Activated effector memory CD4-positive, alpha-beta T cell treated with Interleukin-2 at 50 U/mL for 16 hours (primary cell): ENCODE measurements at regions not wholly inside any gene's neighbourhood (a gene's known extent, or its start where the extent isn't known, plus 50 kb on each side); places are given as distances from the start of the nearest gene placed in this dataset.
"Not testable (repeated sequence)": the region's sequence is repeated elsewhere in the genome, so short reads cannot be mapped to it uniquely, and the experiment has no call there.

ENCODE experiments used
- DNase-seq: peaks from one replicate; pipeline ENCODE4 v3.0.0-alpha.2; 2020

DNA sequence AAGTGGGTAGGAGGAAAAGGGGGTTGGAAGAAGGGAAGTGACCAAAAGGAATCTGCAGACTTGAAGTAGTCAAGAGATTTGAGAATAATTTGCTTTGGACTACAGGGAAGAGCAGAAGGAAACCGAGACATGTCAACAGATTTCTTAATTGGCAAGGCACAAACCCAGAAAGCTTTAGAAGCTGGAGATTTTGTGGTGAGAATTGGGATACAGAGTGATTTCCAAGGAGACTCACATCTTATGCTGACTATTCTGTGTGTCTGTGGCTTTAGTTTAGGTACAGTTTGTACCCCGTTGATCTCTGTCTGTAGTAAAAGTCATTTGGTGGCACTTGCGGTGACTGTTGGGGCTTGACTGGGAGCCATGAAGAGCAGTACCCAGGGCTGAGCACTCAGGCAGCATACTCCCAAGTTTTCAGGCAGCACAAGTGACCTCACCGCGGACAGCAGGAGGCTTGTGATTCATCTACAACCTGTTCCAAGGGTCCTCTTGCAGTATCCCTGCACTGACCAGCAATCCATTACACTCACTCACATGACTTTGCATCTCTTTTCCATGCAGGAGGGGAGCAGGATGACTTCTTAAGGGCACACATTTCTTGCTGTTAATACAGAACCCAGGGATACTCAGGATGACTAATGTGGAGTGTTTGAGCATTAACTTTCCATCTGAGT, 97.1 kb upstream of the TNP1 start:
- DNase-seq: no peak

DNA sequence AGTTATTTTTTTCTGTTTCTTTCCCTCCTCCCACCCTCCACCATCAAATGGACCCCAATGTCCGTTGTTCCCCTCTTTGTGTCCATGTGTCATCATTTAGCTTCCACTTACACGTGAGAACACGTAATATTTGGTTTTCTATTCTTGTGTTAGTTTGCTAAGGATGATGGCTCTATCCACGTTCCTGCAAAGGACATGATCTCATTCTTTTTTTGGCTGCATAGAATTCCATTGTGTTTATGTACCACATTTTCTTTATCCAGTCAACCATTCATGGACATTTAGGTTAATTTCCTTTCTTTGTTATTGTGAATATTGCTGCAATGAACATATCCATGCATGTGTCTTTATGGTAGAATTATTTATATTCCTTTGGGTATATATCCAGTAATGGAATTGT, 91.3 kb upstream of the TNP1 start:
- no peak for DNase-seq

DNA sequence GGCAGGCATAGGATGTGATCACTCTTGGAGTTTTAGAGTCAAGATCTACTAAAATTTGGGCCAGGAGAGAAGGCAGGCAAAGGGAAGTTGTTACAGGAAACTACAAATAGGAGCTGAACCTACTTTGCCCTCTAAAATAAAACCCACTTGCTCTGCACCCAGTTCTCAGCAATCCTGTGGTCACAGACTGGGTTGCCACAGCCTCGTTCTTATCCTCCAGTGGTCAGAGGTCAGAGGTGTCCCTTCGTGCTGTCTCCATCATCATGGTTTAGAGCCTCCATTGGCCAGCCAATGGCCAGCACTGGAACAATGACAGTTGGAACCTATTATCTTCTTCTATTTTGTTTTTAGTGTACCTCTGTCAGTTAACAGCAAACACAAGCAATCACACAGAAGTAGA, 90.7 kb upstream of the TNP1 start:
- no peak for DNase-seq

DNA sequence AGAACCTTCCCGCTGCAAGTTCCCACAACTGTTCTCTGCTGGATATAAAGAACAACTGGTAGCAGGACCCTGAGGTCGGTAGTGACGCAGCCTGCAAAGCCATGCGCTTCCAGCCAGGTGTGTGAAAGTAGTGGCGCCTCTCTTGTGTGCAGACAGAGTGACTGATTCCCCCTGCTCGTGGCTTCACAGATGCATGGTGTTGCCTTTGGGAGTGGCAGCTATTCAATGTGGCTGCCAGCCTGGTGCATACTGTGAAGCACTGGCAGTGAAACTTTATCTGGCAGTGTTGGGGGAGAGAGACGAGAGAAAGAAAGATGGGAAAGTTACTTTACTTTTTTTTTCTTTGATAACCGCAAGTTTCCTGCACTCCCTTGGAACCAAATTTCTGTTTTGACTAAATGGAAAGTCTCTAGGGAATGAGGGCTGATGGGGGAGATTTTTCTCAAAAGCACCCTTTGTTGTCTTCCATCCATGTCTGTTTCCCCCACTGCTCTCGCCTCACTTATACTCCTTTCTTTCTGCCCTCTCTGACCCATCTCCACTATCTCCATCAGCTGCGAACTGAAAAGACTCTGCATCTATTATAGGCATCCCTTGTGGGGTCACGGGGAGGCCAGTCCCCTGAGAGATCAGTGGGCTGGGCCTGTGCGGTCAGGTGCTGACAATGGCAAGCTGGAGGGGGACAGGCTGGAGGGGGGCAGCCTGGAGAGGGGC, 90.0 kb upstream of the TNP1 start:
- no peak for DNase-seq

DNA sequence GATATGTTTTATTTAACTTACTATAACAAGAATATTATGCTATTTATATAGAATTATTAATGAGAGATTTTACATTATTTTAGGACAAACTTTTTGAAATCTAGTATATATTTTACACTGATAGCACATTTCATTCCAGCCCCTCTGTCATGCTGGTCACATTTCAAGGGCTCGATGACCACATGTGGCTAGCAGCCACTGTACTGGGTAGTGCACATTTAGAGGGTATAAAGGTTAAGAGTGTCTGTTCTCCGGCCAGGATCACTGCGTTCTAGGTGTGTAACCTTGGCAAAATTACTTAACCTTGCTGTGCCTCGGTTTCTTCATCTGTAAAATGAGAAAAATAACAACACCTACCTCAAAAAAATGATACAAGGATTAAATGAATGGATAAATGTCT, 87.2 kb upstream of the TNP1 start:
- DNase-seq: no peak

DNA sequence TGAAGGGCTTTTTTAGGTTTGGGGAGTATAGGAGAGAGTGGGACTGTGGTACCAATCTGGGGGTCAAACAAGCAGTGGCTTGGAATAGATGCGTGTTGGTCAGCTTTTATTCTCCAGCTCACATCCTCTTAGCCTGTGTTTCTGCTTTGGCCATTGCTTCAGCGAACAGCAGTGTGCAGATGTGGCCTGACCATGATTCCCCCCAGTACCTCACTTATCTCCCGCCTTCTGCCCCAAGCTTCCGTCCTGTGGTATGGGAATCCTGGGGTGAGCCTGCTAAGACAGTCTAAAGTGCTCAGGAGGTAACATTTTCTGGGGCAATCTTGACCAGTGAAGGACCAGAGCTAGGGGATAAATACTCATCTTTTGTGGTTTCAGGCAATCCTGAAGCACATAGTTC, 84.9 kb upstream of the TNP1 start:
- DNase-seq: no peak

DNA sequence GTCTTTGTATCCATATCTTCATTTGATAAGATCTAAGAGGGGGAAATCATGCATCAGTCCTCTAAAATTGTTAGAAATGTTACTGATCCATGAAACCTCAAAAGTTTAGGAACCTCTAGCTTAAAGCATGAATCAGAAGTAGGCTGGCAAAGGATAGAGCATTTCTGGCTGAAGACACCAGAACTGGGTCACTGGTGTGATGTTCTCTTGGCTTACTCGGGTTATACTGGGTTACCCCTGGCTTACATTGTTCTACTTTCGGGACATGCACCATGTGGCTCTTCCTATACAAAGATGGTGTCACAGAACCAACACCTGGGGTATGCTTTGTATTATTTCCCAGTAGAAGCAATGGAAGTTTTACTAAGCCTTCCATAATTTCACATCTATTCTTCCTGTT, 83.2 kb upstream of the TNP1 start:
- DNase-seq: no peak

DNA sequence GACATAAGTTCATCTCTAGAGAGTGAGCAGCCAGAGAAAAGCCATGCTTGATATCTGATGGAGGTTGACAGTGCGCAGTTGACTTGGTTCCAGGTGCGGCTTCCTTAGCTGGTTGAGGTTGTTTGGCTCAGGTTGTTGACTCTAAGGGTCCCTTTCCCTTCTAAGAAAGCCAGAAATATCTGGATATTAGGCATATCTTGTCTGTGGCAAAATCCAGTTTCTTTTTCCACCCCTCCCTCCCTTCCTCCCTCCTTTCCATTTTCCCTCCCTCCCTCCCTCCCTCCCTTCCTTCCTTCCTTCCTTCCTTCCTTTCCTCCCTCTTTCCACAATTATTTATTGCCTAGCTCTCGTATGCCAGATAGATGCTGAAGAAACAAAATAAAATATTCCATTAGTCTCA, 82.6 kb upstream of the TNP1 start:
- DNase-seq: no peak

DNA sequence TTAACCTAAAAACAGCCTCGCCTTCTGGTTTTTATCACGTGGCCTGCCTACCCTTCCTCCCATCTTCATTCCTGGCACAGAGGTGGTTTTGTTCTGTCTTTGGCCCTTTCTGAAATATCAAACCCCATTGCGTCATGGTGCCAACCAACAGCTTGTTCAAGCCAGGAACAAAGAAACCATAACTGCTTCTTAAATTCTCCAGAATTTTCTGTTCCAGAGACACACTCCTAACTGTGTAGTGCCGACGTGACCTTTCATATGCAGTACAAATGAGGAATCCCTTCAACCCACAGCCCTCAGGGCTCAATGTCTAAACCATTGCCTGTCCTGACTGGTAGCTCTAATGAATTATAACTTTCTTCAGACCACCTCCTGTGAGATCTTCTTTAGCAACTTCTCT, 82.2 kb upstream of the TNP1 start:
- no peak for DNase-seq

DNA sequence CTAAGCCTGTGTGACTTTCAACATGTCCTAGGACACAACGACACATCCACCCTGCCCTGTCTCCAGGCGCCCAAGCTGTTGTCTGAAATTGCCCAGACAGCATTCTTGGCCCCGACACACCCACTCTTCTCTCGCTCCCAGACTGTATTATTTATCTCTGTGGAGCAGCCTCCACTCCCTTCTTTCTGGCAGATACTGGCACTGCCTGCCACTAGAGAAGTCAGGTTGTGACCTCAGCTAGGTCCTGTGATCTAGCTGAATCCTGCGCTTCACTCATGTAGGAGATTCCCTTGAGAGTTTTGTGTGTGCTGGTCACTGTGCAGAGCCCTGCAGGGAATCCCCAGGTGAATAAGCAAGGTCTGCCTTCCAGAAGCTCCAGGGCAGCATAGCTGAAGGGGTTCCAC, 77.1 kb upstream of the TNP1 start:
- no peak for DNase-seq

DNA sequence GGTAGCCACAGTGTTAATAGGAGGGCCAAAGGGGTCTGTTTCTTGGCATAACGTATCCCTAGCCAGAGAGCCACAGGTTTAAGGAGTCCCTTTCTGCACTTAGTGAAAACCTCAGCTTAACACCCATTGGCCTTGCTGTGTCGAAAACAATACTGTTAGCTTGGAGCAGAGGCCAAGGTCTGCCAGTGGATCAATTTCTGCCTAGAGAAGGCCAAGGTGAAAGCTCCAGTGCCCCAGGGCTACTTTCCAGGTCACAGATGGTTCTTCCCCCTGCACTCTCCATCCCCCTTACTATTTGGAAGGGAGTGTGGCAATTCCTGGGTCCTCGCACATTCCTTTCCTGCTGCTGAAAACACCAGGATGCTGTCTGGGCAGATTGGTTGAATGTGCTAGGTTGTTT, 74.8 kb upstream of the TNP1 start:
- no peak for DNase-seq

DNA sequence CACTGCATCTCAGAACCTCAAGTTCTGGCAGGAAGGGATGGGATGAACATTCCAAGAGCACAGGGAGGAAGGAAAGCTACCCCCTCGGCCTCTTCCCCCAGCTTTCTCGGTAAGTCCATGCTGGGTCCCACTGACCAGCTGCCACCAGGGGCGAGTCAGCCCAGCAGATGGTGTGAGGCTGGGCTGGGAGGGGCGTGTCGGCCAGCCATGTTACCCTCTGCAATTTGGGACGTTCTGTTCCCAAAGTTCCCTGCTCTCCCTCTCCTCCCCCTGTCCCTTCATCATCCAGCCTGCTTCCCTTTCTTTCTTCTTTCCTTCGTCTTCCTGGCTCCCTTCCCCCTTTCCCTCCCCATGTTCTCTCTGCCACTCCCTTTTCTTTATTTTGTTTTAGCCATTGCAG, 74.3 kb upstream of the TNP1 start:
- no peak for DNase-seq

DNA sequence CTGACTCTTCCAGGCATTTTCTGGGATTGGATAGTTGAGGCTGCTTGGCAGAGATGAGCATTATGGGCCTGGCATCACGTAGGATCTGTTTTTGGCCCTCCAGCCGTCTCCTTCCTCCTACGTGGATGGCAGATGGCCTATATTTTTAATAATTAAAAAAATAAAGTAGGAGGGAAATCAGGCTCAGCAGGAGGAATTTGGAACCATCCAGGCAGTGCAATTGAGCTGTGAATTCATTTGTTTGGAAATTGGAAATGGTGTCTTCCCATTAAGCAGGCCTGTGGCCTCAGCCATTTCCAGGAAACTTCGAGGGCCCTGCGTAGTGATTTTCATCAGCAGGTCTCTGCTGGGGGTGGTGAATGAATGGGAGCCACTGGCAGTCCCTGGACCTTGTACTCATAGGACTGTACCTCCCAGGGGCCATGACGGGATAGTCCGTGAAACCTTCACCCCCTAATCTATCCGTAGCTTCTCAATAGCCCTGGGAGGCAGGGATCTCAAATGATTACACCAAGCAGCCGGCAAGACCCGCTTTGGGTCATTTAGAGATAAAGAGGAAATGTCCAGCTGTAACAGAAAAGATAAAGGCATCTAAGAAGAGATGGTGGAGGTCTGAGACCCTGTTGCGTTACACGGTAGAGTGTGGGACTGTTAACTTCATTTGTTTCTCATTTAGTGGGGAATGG, 73.1 kb upstream of the TNP1 start:
- no peak for DNase-seq

DNA sequence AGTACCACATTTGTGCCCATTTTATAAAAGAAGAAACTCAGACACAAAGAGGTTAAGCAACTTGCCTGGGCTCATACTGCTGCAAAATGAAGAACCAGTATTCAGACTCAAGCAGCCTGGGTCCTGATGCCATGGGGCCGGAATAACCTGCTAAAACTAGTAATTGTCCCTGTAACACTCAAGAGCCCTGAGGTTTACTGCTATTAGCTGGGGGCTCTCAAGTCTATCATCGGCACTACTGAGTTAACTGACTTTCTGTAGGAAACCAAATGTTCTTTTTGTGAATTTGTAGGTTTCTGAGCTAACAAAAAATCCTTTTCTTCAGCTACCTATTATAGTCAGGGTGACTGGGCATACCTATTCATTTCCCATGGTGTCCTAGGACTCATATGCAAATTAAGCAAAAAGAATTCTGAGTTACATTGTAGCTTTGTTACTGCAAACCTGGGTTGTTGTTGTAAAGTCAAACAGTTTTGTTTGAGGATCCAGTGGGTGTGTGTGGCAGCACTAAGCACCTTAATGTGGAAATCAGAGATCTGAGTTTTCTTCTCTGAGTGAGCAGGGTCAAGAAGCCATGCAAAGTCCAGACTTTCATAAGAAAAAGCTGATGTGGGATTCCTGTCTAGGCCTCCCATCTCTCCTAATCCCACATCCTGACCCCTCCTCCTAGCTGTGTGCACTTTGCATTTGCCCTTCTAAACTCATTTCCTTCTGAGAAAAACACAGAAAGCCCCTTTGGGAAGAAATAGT, 72.4 kb upstream of the TNP1 start:
- no peak for DNase-seq

DNA sequence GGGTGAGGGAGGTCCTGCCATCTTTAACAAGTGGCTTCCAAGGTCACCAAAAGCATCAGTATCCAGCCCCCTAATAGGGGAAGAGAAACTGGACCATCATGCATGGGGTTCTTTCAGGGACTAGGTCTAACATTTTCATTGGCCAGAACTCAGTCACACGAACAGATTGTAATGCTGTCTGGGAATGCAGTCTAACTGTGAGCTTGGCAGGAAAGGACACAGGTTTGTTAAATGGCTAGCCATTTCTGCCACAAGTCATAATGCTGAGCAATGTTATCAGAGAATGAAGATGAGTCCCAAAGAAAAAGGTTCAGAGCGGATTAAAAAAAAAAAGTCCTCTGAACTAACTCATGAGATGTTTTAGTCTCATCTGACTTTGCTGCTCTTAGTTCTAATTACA, 70.9 kb upstream of the TNP1 start:
- DNase-seq: no peak

DNA sequence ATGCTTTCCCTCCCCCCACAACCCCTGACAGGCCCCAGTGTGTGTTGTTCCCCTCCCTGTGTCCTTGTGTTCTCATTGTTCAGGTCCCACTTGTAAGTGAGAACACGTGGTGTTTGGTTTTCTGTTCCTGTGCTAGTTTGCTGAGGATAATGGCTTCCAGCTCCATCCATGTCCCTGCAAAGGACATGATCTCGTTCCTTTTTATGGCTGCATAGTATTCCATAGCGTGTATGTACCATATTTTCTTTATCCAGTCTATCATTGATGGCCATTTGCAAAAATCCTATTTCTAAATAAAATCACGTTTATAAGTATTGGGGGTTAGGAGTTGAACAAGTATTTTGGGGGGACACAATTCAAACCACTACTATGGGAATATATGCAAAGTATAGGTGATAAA, 69.5 kb upstream of the TNP1 start:
- DNase-seq: not testable (repeated sequence)

DNA sequence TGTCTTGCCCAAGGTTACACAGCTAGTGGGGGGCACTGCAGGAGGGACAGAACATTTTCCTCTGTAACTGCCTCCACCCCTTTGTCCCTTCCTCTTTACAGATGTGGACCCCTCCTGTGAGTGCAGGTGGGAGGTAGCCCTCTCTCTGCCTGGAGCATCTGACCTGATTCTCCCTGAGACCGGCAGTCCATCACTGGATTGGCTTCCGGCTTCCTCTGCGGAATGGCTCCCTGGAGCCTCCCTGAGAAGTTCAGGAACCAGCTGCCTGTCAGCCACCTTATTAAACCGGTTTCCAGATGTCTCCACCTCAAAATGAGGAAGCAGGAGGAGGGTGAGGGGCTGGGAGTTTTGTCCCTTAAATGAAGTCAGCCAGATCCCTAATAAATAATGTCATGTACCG, 67.3 kb upstream of the TNP1 start:
- no peak for DNase-seq

DNA sequence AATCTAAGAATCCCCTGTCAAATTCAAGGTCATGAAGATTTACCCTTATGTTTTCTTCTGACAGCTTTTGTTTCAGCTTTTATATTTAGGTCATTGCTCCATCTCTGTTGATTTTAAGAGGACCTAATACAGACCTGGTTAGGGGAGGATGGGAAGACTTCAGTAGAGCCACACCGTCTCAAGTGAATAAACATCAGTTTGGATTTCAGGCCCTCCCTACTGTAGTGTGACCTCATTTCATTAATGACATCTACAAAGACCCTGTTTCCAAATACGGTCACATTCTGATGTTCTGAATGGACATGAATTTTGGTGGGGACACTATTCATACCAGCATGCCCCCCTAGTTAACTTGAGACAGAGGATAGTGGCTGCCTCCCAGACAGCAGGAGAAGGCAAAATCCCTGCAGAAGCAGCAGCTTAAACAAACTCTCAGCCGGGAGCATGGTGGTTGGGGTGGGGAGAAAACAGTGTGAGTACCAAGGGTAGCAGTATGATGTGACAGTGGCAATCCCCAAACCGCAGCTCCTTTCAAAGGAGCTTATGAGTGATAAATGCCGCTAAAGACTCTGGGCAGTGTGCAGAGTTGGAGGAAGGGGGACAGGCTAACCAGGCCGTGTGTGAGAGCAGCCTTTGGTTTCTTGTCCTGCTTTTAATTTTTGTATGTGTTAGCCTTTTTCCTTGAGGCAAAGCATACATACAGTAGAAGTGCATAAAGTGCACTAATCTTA, 65.9 kb upstream of the TNP1 start:
- DNase-seq: no peak

DNA sequence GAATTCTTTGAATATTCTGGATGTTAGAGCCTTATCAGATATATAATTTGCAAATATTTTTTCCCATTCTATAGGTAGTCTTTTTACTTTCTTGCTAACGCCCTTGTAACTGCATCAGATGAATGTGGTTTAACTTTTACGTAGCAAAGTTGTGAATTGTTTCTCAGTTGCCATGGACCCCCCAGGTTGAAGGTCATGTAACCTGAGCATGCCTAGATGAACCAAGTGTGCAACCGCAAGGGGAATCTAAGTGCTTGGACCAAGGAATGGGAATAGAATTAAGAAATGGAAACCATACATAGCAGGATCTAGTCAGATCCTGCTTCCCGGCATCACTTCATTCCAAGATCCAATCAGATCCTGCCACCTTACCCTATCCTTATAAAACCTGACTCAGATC, 65.1 kb upstream of the TNP1 start:
- no peak for DNase-seq

DNA sequence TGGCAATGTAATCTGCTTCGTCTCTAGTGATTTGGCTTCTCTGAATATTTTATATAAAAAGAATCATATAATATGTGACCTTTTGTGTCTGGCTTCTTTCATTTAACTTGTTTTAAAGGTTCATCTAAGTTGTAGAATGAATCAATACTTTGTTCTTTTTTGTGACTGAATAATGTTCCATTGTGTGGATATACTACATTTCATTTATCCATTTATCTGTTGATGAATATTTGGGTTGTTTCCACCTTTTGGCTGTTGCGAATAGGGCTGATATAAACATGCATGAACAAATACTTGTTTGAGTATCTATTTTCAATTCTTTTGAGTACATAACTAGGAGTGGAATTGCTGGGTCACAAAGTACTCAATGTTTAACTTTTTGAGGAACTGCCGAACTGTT, 63.8 kb upstream of the TNP1 start:
- no peak for DNase-seq

DNA sequence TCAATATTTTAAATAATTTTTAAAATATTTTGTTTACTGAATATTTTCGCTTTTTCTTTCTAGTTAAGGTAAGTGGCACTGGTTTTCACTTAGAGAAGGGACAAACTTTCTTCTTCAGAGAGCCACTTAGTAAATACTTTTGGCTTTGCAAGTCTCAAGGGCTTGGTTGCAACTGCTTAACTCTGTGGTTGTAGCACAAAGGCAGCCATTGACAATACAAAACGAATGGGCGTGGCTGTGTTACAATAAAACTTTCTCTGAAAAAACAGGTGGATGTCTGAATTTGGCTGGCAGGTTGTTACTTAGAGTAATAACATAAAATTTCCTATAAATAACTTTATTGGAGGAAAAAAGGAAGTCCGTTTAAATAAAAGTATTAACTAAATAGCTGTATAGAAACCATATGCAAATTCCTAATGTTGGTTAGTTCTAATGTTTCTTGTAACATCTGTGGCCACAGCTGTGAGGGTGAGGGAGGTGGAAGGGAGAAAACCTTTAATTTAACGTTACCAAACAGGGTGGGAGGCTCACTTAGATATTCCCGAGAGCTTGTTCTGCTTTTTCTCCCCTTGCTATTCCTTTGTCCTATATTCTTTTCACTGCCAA, 62.4 kb upstream of the TNP1 start:
- DNase-seq: no peak

DNA sequence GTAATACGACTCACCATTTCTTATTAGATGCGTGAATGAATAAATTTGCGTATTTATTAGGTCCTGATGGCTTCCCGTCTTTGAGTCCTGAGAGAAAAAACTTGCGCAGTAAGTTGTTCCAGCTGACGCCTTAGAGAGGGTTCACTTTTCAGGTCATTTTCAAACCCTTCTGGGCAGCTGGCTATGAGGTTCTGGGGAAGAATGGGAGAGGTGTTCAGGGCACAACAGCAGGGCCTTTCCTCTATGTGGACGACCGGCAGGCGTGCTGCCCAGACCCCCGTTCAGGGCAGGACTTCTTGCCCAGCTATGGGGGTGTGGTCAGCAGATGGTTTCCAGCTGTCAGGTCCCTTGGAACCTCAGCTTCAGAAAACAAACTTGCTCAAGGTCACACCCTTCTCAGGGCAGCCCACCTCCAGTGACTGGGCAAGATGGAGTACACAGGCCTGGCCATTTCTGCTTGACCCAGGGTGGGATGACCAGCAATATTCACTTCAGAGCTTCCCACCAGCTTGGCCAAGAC, 61.1 kb upstream of the TNP1 start:
- DNase-seq: no peak
